DMS53 treated with DMSO at 0.1 percent for 48 hours (cell line): ENCODE measurements at regions not wholly inside any gene's neighbourhood (a gene's known extent, or its start where the extent isn't known, plus 50 kb on each side); places are given as distances from the start of the nearest gene placed in this dataset.
A peak's percentile ranks its signal among the peaks of the same experiment; 100 is the strongest.
"Not testable (repeated sequence)": the region's sequence is repeated elsewhere in the genome, so short reads cannot be mapped to it uniquely, and the experiment has no call there.

ENCODE experiments used
- DNase-seq: peaks from one replicate; lab custom pipeline; 2025; ENCODE audit not compliant: unreplicated experiment; lab: John Stamatoyannopoulos, UW

DNA sequence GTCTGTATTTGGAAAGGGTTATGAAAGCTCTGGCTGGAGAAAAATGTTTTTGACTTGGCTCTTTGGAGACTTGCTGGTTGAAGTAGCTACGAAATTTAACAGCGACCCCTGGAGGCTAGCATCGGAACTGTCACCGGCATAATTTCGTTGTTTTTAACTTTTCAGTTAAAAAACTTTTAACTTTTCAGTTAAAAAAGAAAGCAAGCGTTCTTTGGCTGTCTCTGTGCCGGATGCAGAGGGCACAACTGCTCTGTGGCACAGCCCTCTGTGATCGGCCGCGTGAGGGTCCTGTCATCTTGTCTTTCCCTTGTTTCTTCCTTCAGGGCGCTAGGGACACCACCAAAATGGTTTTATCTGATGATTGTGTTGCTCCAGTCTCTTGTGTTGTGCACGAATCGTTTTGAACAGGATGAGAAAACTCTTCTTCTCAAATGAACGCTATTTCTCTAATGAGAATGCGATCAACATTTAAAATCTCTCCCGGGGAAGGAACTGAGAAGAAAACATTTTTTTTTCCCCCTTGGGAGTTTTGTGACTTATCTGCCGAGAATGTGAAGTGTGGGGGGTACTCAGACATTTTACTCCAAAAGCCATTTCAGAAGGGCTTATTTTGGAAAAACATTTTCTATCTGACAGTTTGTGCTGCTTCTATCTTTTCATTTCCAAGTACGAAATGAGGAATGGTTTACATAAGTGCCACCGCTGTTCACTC, 57.1 kb downstream of the ADCYAP1 start:
- DNase-seq, result peak; percentile 77

DNA sequence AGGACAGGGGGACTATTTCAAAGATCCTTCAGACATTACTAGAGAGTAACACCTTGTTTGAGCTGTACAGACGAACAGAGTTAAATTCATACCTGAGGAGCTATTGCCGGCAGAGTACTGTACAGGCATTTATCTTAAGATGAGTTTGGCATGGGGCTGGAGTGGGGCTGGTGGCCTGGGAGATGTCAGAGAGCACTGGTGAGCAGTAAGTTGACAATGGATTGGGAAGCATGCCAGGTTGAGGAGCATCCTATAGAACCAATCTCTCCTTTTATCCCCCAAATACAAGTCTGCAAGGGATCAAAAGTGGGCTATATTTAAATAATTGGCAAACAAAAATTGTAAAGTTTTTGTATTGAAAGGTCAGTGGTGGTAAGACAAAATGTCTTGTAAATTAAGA, 58.6 kb downstream of the ADCYAP1 start:
- DNase-seq, result no peak

DNA sequence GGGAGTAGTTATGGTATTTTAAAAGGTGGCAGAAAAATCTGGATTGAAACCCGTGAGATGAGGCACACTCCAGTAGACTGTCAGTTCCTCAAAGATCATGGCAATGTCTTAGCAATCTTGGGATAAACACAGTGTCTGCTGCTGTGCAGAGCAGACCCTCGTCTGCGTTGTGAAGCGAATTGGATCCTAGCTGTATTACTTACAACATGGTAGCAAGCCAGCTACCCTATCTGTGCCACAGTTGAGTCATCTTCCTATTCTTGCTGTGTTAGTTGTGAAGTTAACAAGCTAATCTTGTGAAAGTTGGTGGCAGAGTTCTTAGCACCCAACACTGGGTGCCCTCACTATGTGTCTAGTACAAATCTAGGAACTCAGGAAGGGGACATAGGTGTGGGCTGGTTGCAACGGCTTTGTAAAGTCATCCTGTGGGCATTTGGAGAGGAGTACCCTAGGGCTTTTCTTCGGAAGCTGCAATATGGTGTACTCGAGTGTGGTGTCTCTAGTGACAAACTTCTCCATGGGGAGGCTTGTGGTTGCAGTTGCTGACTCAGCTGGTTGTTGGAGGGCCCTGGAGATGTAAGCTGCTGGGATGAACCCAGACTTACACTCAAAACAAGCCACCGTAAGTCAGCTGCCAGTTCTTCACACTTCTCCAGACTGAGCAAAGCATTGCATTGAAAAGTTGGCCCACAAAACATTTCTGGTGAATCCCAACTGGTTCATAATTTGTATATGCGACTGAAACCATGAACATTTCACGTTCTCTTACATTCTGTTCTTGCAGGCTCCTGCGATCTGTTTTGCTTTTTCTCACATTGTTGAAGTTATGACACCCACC, 61.5 kb downstream of the ADCYAP1 start:
- DNase-seq, result no peak

DNA sequence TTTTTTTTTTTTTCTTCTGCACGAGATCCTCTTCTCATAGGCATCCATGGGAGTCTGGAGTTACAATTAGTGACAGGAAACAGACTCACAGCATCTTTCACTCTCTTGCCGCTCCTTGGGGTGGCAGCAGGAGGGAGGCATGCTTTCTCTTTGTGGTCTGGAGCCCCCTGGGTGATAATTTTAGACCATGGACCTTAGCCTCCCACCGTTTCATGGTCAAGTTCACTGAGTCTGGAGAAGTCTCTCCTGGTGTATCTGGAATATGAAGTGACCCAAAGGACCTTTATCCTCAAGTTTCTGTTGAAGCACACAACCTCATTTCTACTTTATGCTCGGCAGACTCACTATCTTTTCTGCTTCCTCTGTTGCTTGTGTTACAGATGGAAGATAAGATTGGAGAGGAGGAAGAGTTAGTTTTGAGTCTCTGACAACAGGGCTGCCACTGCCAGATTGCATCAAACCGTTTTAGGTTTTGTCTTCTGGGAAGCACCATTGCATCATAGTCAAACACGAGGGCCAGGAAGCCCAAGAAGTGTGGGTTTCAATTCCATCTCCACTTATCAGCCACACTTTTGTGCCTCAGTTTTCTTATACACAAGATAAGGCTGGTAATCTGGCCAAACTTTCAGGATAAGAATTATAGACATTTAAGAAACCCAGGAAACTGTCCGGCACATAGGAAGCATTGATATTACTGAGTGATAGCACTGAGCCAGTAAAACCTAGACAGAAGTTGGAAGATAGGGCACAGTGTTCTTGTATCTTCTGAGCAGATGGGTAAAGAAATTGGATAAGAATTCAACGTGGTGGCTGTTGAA, 62.3 kb downstream of the ADCYAP1 start:
- no peak for DNase-seq

DNA sequence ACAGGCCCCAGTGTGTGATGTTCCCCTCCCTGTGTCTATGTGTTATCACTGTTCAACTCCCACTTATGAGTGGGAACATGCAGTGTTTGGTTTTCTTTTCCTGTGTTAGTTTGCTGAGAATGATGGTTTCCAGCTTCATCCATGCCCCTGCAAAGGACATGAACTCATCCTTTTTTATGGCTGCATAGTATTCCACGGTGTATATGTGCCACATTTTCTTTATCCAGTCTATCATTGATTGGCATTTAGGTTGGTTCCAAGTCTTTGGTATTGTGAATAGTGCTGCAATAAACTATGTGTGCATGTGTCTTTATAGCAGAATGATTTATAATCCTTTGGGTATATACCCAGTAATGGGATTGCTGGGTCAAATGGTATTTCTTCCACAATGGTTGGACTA, 64.2 kb downstream of the ADCYAP1 start:
- DNase-seq, result not testable (repeated sequence)

DNA sequence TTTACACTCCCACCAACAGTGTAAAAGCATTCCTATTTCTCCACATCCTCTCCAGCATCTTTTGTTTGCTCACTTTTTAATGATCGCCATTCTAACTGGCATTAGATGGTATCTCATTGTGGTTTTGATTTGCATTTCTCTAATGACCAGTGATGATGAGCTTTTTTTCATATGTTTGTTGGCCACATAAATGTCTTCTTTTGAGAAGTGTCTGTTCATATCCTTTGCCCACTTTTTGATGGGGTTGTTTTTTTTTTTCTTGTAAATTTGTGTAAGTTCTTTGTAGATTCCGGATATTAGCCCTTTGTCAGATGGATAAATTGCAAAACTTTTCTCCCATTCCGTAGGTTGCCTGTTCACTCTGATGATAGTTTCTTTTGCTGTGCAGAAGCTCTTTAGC, 64.6 kb downstream of the ADCYAP1 start:
- DNase-seq, result not testable (repeated sequence)

DNA sequence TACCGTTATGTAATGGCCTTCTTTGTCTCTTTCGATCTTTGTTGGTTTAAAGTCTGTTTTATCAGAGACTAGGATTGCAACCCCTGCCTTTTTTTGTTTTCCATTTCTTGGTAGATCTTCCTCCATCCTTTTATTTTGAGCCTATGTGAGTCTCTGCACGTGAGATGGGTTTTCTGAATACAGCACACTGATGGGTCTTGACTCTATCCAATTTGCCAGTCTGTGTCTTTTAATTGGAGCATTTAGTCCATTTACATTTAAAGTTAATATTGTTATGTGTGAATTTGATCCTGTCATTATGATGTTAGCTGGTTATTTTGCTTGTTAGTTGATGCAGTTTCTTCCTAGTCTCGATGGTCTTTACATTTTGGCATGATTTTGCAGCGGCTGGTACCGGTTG, 69.9 kb downstream of the ADCYAP1 start:
- not testable (repeated sequence) for DNase-seq

DNA sequence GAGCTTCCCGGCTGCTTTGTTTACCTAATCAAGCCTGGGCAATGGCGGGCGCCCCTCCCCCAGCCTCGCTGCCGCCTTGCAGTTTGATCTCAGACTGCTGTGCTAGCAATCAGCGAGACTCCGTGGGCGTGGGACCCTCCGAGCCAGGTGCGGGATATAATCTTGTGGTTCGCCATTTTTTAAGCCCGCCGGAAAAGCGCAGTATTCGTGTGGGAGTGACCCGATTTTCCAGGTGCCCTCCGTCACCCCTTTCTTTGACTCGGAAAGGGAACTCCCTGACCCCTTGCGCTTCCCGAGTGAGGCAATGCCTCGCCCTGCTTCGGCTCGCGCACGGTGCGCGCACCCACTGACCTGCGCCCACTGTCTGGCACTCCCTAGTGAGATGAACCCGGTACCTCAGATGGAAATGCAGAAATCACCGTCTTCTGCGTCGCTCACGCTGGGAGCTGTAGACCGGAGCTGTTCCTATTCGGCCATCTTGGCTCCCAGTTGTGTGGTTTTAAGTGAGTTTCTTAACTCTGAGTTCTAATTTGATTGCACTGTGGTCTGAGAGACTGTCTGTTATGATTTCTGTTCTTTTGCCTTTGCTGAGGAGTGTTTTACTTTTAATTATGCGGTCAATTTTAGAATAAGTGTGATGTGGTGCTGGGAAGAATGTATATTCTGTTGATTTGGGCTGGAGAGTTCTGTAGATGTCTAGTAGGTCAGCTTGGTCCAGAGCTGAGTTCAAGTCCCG, 71.9 kb downstream of the ADCYAP1 start:
- peak; percentile 15 for DNase-seq

DNA sequence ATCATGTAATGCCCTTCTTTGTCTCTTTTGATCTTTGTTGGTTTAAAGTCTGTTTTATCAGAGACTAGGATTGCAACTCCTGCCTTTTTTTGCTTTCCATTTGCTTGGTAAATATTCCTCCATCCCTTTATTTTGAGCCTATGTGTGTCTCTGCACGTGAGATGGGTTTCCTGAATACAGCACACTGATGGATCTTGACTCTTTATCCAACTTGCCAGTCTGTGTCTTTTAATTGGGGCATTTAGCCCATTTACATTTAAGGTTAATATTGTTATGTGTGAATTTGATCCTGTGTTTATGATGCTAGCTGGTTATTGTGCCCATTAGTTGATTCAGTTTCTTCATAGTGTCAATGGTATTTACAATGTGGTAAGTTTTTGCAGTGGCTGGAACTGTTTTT, 72.7 kb downstream of the ADCYAP1 start:
- DNase-seq, result not testable (repeated sequence)

DNA sequence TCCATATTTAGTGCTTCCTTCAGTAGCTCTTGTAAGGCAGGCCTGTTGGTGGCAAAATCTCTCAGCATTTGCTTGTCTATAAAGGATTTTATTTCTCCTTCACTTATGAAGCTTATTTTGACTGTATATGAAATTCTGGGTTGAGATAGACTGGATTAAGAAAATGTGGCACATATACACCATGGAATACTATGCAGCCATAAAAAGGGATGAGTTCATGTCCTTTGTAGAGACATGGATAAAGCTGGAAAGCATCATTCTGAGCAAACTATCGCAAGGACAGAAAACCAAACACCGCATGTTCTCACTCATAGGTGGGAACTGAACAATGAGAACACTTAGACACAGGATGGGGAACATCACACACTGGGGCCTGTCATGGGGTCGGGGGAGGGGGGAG, 73.1 kb downstream of the ADCYAP1 start:
- not testable (repeated sequence) for DNase-seq

DNA sequence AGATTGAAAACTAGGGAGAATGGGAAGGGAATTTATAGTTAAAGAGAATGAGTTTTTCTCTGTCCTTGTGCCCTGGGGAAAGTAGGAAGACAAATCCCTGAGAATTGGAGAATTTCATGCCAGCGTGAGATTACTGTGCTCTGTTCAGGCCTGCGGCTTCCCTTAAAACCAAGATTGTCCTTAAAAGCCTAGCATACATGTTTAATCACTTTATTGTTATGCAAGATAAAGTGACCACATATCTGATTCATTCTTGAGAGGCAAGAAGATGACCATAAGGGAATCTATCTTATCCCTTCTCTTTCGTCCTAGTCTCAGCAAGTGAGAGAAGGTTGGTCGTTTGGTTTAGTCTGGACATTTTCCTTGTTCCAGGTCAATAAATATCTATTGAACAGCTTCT, 75.9 kb downstream of the ADCYAP1 start:
- DNase-seq, result no peak

DNA sequence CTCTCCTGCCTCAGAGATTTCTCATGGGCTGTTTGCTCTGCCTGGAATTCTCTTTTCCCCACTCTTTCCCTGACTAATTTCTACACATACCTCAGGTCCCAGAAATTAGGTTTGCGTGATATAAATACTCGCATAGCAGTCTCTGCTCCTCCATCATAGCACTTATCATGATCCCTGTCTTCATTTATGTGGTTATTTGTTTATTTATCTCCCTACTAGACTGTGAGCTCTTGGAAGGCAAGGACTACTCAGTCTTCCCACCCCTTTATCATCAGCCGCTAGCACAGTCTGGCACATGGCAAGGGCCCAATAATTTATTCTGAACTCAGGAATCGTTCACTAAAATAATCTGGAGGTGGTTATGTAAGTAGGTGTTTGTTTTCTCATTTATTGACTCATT, 79.3 kb downstream of the ADCYAP1 start:
- DNase-seq, result no peak

DNA sequence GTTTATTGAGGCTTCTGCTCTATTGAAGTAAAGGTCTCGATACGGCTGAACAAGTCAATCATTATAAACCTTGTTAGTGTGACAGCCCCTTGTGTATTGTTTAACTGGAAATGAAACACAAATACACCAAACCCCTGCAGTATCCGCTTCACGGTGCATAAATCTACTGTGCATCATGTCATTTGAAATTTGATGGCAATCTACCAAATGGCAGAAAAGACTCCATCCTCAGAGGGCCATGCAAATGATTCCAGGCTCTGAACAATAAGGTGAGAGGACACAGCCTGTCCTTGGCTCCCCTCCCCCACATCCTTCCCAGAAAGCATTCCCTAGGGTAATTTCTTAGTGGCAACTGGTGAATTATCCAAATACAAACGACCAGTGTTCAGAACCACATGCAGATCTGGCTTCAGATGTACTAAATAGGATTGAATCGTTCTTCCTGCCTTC, 80.6 kb downstream of the ADCYAP1 start:
- peak; percentile 100 for DNase-seq

DNA sequence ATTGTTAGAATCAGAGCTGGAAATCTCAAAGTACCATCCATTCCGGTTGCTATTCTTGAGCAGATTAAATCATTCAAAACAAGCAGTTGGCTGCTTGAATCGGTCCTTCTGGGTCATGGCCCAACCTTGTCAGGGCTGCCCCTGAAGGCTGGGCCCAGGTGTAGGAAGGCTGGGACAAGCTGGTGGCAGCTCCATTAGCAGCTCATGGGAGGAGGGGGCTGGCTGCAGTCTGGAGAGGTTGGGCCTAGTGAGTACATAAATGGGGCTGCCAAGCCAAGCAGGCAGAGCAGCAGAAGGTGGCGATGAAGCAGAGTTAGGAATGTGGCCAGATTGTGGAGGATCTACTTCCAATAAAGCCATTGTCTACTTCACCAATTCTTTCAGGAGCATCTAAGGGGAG, 81.4 kb downstream of the ADCYAP1 start:
- peak; percentile 73 for DNase-seq

DNA sequence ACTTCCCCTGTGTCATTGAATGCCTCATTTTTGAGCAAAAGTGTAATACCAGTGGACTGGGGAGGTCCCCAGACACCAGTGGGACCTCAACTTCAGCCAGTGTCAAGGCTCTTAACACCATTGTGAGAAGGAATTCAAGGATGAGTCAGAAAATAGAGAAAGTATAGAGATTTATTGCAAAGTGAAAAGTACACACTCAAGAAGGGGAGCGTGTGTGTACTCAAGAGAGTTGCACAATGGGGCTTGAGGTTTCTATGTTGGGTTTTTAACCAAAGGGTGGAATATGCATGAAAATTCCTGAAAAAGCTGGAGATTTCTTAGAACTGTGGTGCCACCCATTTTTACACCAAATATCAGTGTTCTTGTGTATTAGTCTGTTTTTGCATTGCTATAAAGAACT, 81.9 kb downstream of the ADCYAP1 start:
- peak; percentile 57 for DNase-seq

DNA sequence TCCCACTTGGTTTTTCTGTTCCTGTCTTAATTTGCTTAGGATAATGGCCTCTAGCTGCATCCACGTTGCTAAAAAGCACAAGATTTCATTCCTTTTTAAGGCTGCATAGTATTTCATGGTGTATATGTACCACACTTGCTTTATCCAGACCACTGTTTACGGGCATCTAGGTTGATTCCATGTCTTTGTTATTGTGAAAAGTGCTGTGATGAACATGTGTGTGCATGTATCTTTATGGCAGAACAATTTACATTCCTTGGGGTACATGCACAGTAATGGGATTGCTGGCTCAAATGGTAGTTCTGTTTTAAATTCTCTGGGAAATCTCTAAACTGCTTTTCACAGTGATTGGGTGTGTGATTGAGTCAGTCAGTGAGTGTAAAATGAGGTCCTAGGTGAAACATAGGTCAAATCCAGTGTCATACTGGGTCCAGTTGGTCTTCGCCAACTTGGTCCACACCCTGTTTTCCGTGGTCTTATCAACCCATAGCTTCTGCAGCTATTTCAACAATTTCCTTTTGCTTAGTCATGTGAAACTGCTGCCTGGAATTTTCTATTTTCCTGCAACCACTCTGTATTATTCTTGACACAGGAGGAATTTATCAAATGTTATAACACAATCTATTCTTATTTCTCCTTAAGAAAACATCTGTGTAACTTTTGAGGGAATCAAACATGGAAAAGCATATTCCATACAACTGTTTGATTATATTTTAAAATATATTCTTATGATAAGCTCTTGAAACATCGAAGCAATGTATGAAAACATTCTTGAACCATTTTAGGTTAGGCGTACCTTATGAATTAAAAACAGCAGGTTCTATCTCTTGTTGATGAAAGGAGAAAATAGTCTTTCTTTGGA, 82.9 kb downstream of the ADCYAP1 start:
- no peak for DNase-seq

DNA sequence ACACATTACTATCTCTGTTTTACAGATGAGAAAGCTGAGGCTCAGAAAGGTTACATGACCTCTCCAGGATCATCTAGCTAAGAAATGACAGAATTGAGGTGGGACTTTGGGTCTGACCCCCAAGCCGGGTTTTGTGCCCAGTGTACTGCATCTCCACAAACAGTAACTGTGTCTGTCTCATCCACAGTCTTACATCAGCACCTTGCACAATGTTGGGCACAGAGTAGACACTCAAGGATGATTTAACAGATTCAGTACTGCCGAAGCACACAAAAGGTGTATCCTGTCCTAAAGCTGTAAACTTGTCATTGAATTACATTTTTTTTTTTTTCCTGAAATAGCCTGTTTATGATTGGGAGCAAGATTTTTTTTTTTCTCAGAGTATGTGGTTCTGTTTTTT, 84.8 kb downstream of the ADCYAP1 start:
- no peak for DNase-seq

DNA sequence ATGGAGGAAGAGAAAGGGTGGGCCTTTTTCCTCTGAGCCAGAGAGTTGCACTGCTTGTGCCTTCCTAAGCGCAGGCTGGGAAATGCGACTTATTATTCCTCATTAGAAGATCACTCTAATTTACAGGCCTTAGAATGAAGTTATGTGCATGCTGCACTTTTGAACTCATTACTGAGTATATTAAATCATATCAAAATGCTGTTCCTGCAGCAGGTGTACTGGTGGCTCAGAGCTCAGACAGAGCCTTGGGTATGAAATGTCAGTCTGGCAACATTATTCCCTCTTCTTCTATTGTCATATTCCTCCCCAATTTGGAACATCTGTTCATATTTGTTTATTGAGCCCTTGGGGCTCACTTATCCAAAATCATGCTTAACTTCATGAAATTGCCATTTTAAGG, 85.5 kb downstream of the ADCYAP1 start:
- DNase-seq, result no peak

DNA sequence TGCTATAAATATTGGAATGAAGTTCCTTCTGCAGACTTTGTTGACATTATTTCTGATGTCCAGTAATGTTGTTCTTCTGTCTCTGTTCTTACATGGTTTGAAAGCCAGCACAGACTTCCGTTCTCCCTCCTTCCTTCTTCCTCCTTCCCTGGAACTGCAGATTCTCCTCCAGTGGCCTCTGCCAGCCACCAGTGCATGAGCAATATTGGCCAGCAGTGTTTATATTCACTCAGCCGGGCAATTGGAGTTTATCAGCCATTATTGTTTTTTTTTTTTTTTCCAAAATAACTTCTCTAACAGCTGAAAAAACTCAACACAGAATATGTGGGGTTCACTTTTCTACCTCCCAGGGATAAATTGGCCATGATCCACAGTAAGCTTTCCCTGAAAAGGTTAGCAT, 86.8 kb downstream of the ADCYAP1 start:
- no peak for DNase-seq

DNA sequence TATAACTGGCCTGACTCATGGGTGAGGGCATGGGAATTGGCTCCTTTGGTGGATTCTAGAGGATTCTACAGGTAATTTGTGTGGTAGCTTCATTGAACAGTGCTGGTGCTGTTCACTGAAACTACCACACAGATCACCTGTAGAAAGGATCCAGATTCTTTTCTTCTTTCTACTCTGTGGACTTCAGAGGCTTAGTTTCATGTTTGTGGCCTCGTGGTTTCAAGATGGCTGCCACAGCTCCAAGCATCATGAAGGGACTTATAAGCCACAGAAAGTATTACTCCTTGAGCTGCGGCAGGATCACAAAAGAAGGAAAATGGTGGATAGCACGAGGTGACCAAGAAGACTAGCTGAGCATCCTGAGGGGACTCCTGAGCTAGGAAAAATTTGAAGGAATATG, 88.9 kb downstream of the ADCYAP1 start:
- DNase-seq, result no peak
